IMR-90 (cell line): ENCODE measurements at regions not wholly inside any gene's neighbourhood (a gene's known extent, or its start where the extent isn't known, plus 50 kb on each side); places are given as distances from the start of the nearest gene placed in this dataset.

Experiments
- ATAC-seq: fragments of 200-7000 bp; cut with Tn5 transposase; 2 replicates; pipeline ENCODE4 v1.9.1; 2020; ENCODE audit warnings: low read depth, mild to moderate bottlenecking, moderate library complexity
- BruUV-seq: library from RNA; stranded (reverse); fragments of 400-500 nt; replicated peaks from 2 replicates; lab custom pipeline; 2021; lab: Mats Ljungman, UMichigan
- CTCF ChIA-PET: fragments of 300-600 bp; formaldehyde crosslinking; extraction: SDS; loops from one replicate; lab custom pipeline; 2021; ENCODE audit warnings: antibody characterized with exemption; lab: Yijun Ruan, JAX
- POLR2A ChIA-PET: fragments of 300-600 bp; sonication (Branson Sonifier 250); formaldehyde crosslinking; loops from one replicate; lab custom pipeline; 2022; ENCODE audit warnings: antibody characterized with exemption; ENCODE audit not compliant: unreplicated experiment; lab: Charles Lee
- DNase-seq: peaks from one replicate; pipeline ENCODE4 v3.0.0; 2013
- H2AFZ ChIP-seq: replicated peaks from 2 replicates; pipeline ENCODE3; 2013; ENCODE audit warnings: low read length, mild to moderate bottlenecking; ENCODE audit not compliant: poor library complexity
- H2AK5ac ChIP-seq: 2 replicates; pipeline ENCODE4 v1.6.1; 2013; ENCODE audit warnings: low read depth, low read length, inconsistent platforms
- H2AK9ac ChIP-seq: replicated peaks from 2 replicates; pipeline ENCODE3; 2013; ENCODE audit warnings: mild to moderate bottlenecking, low read depth, low read length, moderate library complexity; ENCODE audit not compliant: poor library complexity
- H2BK120ac ChIP-seq: 2 replicates; pipeline ENCODE4 v1.6.1; 2013; ENCODE audit warnings: low read depth, low read length, inconsistent platforms
- H2BK15ac ChIP-seq: 3 replicates; pipeline ENCODE4 v1.6.1; 2013; ENCODE audit warnings: low read depth, low read length, inconsistent platforms
- H2BK20ac ChIP-seq: 2 replicates; pipeline ENCODE4 v1.6.1; 2013; ENCODE audit warnings: low read depth, mild to moderate bottlenecking, inconsistent platforms, low read length, moderate library complexity
- H2BK5ac ChIP-seq: 2 replicates; pipeline ENCODE4 v1.6.1; 2013; ENCODE audit warnings: mild to moderate bottlenecking, low read depth, low read length, inconsistent platforms; ENCODE audit not compliant: poor library complexity, severe bottlenecking
- H3K14ac ChIP-seq: replicated peaks from 2 replicates; pipeline ENCODE4 v1.6.1; 2013; ENCODE audit warnings: low read depth, low read length, inconsistent platforms
- H3K18ac ChIP-seq: 2 replicates; pipeline ENCODE4 v1.6.1; 2013; ENCODE audit warnings: low read depth, low read length, control low read depth
- H3K23ac ChIP-seq: 2 replicates; pipeline ENCODE4 v1.6.1; 2013; ENCODE audit warnings: low read depth, low read length, inconsistent platforms
- H3K27ac ChIP-seq: 2 replicates; pipeline ENCODE4 v1.5.1; 2013; ENCODE audit warnings: mild to moderate bottlenecking, control low read depth, low read length; ENCODE audit not compliant: insufficient read depth
- H3K27me3 ChIP-seq: 2 replicates; pipeline ENCODE4 v1.6.1; 2013; ENCODE audit warnings: low read length; ENCODE audit not compliant: control insufficient read depth, insufficient read depth
- H3K36me3 ChIP-seq: 2 replicates; pipeline ENCODE4 v1.6.1; 2013; ENCODE audit warnings: low read length, mixed read lengths; ENCODE audit not compliant: control insufficient read depth, insufficient read depth
- H3K4ac ChIP-seq: 2 replicates; pipeline ENCODE4 v1.6.1; 2013; ENCODE audit warnings: low read depth, low read length, inconsistent platforms
- H3K4me1 ChIP-seq: 2 replicates; pipeline ENCODE4 v1.6.1; 2013; ENCODE audit warnings: low read length, mixed read lengths; ENCODE audit not compliant: control insufficient read depth, insufficient read depth
- H3K4me2 ChIP-seq: 2 replicates; pipeline ENCODE4 v1.6.1; 2013; ENCODE audit warnings: low read depth, mild to moderate bottlenecking, control low read depth, low read length, moderate library complexity
- H3K4me3 ChIP-seq: 2 replicates; pipeline ENCODE4 v1.5.1; 2013; ENCODE audit warnings: low read depth, mild to moderate bottlenecking, control low read depth, low read length, moderate library complexity; ENCODE audit not compliant: insufficient read depth
- H3K56ac ChIP-seq: 2 replicates; pipeline ENCODE4 v1.6.1; 2013; ENCODE audit warnings: low read length, inconsistent platforms; ENCODE audit not compliant: insufficient read depth; ENCODE audit errors: extremely low read depth
- H3K79me1 ChIP-seq, 2 experiments: 2 replicates each; pipeline ENCODE4 v1.6.1; 2013; ENCODE audit warnings: low read length in 2 of 2, inconsistent platforms in 1 of 2, low read depth in 1 of 2
- H3K9ac ChIP-seq: 2 replicates; pipeline ENCODE4 v1.6.1; 2013; ENCODE audit warnings: low read depth, low read length, control low read depth
- H3K9me1 ChIP-seq: 2 replicates; pipeline ENCODE4 v1.6.1; 2013; ENCODE audit warnings: low read length, inconsistent platforms; ENCODE audit not compliant: insufficient read depth
- H3K9me3 ChIP-seq: 2 replicates; pipeline ENCODE4 v1.6.1; 2013; ENCODE audit warnings: low read length; ENCODE audit not compliant: control insufficient read depth, insufficient read depth
- H4K20me1 ChIP-seq: 2 replicates; pipeline ENCODE4 v1.6.1; 2013; ENCODE audit warnings: low read length, inconsistent platforms; ENCODE audit not compliant: insufficient read depth
- H4K5ac ChIP-seq: 2 replicates; pipeline ENCODE4 v1.6.1; 2013; ENCODE audit warnings: mild to moderate bottlenecking, low read depth, low read length, control low read depth
- H4K8ac ChIP-seq, 2 experiments: 2 replicates each; pipeline ENCODE4 v1.6.1; 2013; ENCODE audit warnings: low read depth in 2 of 2, low read length in 2 of 2, control low read depth in 1 of 2, inconsistent platforms in 1 of 2
- H4K91ac ChIP-seq: 2 replicates; pipeline ENCODE4 v1.6.1; 2013; ENCODE audit warnings: low read depth, low read length, inconsistent platforms; ENCODE audit not compliant: insufficient read depth
- BHLHE40 ChIP-seq: fragments of 150-350 bp; IDR thresholded peaks from 2 replicates; pipeline ENCODE4 v1.6.1; 2016; ENCODE audit warnings: mild to moderate bottlenecking, low read depth, low read length
- CEBPB ChIP-seq: IDR thresholded peaks from 2 replicates; pipeline ENCODE4 v1.6.1; 2012; ENCODE audit warnings: low read depth, low read length, improper control_type of control experiment
- CHD1 ChIP-seq: IDR thresholded peaks from 2 replicates; pipeline ENCODE4 v1.6.1; 2012; ENCODE audit warnings: low read depth, low read length, improper control_type of control experiment
- CTCF ChIP-seq: conservative IDR thresholded peaks from 2 replicates; pipeline ENCODE4 v1.5.1; 2012; ENCODE audit warnings: mild to moderate bottlenecking, low read depth, low read length, improper control_type of control experiment
- ELK1 ChIP-seq: fragments of 150-350 bp; IDR thresholded peaks from 2 replicates; pipeline ENCODE4 v1.6.1; 2016; ENCODE audit warnings: low read depth, mild to moderate bottlenecking, low read length, moderate library complexity, borderline replicate concordance
- FOS ChIP-seq: fragments of 150-350 bp; IDR thresholded peaks from 2 replicates; pipeline ENCODE4 v1.6.1; 2016; ENCODE audit warnings: low read depth, low read length
- MAFK ChIP-seq: IDR thresholded peaks from 2 replicates; pipeline ENCODE4 v1.6.1; 2012; ENCODE audit warnings: low read depth, low read length, improper control_type of control experiment
- MAZ ChIP-seq: IDR thresholded peaks from 2 replicates; pipeline ENCODE4 v1.6.1; 2012; ENCODE audit warnings: low read depth, mild to moderate bottlenecking, low read length, improper control_type of control experiment, moderate library complexity, borderline replicate concordance
- MXI1 ChIP-seq: IDR thresholded peaks from 2 replicates; pipeline ENCODE4 v1.6.1; 2012; ENCODE audit warnings: low read depth, mild to moderate bottlenecking, low read length, moderate library complexity, borderline replicate concordance
- NFE2L2 ChIP-seq: fragments of 150-350 bp; IDR thresholded peaks from 2 replicates; pipeline ENCODE4 v1.6.1; 2016; ENCODE audit warnings: low read depth, mild to moderate bottlenecking, low read length
- POLR2A ChIP-seq: IDR thresholded peaks from 2 replicates; pipeline ENCODE4 v1.6.1; 2012; ENCODE audit warnings: mild to moderate bottlenecking, low read depth, low read length
- RAD21 ChIP-seq: IDR thresholded peaks from 2 replicates; pipeline ENCODE4 v1.6.1; 2012; ENCODE audit warnings: low read length, improper control_type of control experiment
- RCOR1 ChIP-seq: IDR thresholded peaks from 2 replicates; pipeline ENCODE4 v1.6.1; 2012; ENCODE audit warnings: mild to moderate bottlenecking, low read length, improper control_type of control experiment; ENCODE audit not compliant: insufficient replicate concordance
- RFX5 ChIP-seq: IDR thresholded peaks from 2 replicates; pipeline ENCODE4 v1.8.0; 2012; ENCODE audit warnings: low read depth, mild to moderate bottlenecking, low read length, moderate library complexity
- SMC3 ChIP-seq: fragments of 150-350 bp; IDR thresholded peaks from 2 replicates; pipeline ENCODE4 v1.6.1; 2016; ENCODE audit warnings: low read depth, mild to moderate bottlenecking, antibody characterized with exemption, low read length, moderate library complexity
- USF2 ChIP-seq: fragments of 150-350 bp; IDR thresholded peaks from 2 replicates; pipeline ENCODE4 v1.6.1; 2017; ENCODE audit warnings: mild to moderate bottlenecking, antibody characterized with exemption, low read length, low read depth
- WGBS, 2 experiments: methylation state at CpG; one replicate each; pipeline versions ENCODE4 v1.1.5 to v1.1.7; 2013; ENCODE audit warnings: missing lambda C conversion rate in 2 of 2; ENCODE audit not compliant: insufficient read length in 1 of 2; ENCODE audit errors: extremely low coverage in 2 of 2; 5-methylcytosine and 5-hydroxymethylcytosine counted together
- dilution Hi-C: fragments of 300-500 bp; cut with HindIII; formaldehyde crosslinking; loops from one replicate; pipeline ENCODE4 v1.14.3; 2018; ENCODE audit warnings: low sequenced_read_pairs; ENCODE audit not compliant: unreplicated experiment
- in situ Hi-C: fragments of 300-500 bp; cut with MboI; formaldehyde crosslinking; loops from 3 replicates; pipeline ENCODE4 v1.14.3; 2019; ENCODE audit warnings: low sequenced_read_pairs, inconsistent platforms, mixed read lengths
- intact Hi-C: fragments of 100-400 bp; cut with micrococcal nuclease; formaldehyde crosslinking; loops from 2 replicates; pipeline ENCODE4 v1.10.0; 2022

- dilution Hi-C loops (no loop called here), in situ Hi-C loops (no loop called here), intact Hi-C loops (no loop called here)
- H2AK9ac ChIP-seq: no peak overlapping the region
- no peak overlapping the region for H3K27ac ChIP-seq
- H3K27me3 ChIP-seq: no peaks in the 10 kb centered on the region
- no peak overlapping the region for H3K4ac ChIP-seq
- no peak overlapping the region for H2AFZ ChIP-seq
- H4K8ac ChIP-seq: no peak overlapping the region
- no peaks in the 10 kb centered on the region for H4K20me1 ChIP-seq
- H2BK15ac ChIP-seq: no peak overlapping the region
- no peak overlapping the region for H3K23ac ChIP-seq
- H3K18ac ChIP-seq: no peak overlapping the region
- H3K9me1 ChIP-seq: no peaks in the 10 kb centered on the region
- H4K91ac ChIP-seq: no peak overlapping the region
- H3K79me1 ChIP-seq: no peaks in the 10 kb centered on the region
- H3K56ac ChIP-seq: no peak overlapping the region
- ChIA-PET CTCF (no interaction called here), POLR2A (no interaction called here)
- no peaks in the 10 kb centered on the region for H3K4me1 ChIP-seq
- TF ChIP-seq FOS (no peak), ELK1 (no peak), MAFK (no peak), MAZ (no peak), CTCF (no peak), USF2 (no peak), SMC3 (no peak), BHLHE40 (no peak), RFX5 (no peak), NFE2L2 (no peak), MXI1 (no peak), RAD21 (no peak), CEBPB (no peak), CHD1 (no peak), POLR2A (no peak), RCOR1 (no peak)
- H3K4me3 ChIP-seq: no peak overlapping the region
- H3K9ac ChIP-seq: no peak overlapping the region
- no peak overlapping the region for H3K4me2 ChIP-seq
- no TSS peak for BruUV-seq
- no peak overlapping the region for H2BK5ac ChIP-seq
- no CpG with 5 or more reads among the region's 11 CpGs for WGBS, 2 experiments
- DNase-seq (no peak), ATAC-seq (no peak)
- no peak overlapping the region for H3K14ac ChIP-seq
- no peak overlapping the region for H2AK5ac ChIP-seq
- H3K9me3 ChIP-seq: peaks cover 36% of the 10 kb centered on the region
- no peaks in the 10 kb centered on the region for H3K36me3 ChIP-seq
- no peak overlapping the region for H2BK20ac ChIP-seq
- H4K5ac ChIP-seq: no peak overlapping the region
- H2BK120ac ChIP-seq: no peak overlapping the region
Measured at GRCh38 chr10:128326851-128327250, 200.6 kb upstream of the MKI67 start.
